AG10803 (cell line): ENCODE measurements at regions not wholly inside any gene's neighbourhood (a gene's known extent, or its start where the extent isn't known, plus 50 kb on each side); places are given as distances from the start of the nearest gene placed in this dataset.

Experiments used
- DNase-seq: peaks from one replicate; pipeline ENCODE4 v3.0.0; 2010; ENCODE audit warnings: low read depth
- H3K4me3 ChIP-seq: 2 replicates; pipeline ENCODE4 v1.5.1; 2011; ENCODE audit warnings: mild to moderate bottlenecking, low read length, control low read depth
- CTCF ChIP-seq: conservative IDR thresholded peaks from 2 replicates; pipeline ENCODE4 v1.5.1; 2011; ENCODE audit warnings: mild to moderate bottlenecking, low read length, control low read depth, inconsistent platforms

- TF ChIP-seq CTCF = no peak
- no peak overlapping the region for H3K4me3 ChIP-seq
- DNase-seq = no peak
Observed at GRCh38 chr2:17302281-17302680, 216.0 kb downstream of the RAD51AP2 start.

GRCh38 chr2:17301437-17301836 is 216.8 kb downstream of the RAD51AP2 start:
- no peak for DNase-seq
- H3K4me3 ChIP-seq = no peak overlapping the region
- TF ChIP-seq CTCF = no peak

GRCh38 chr2:17299891-17300540 is 218.2 kb downstream of the RAD51AP2 start:
- no peak overlapping the region for H3K4me3 ChIP-seq
- peak; percentile 64 for DNase-seq
- no peak for TF ChIP-seq CTCF

GRCh38 chr2:17298453-17298852 is 219.8 kb downstream of the RAD51AP2 start:
- no peak overlapping the region for H3K4me3 ChIP-seq
- no peak for TF ChIP-seq CTCF
- no peak for DNase-seq

GRCh38 chr2:17296686-17297085 is 221.6 kb downstream of the RAD51AP2 start:
- DNase-seq = no peak
- no peak overlapping the region for H3K4me3 ChIP-seq
- no peak for TF ChIP-seq CTCF

GRCh38 chr2:17289669-17290068 is 228.6 kb downstream of the RAD51AP2 start:
- DNase-seq = no peak
- no peak for TF ChIP-seq CTCF
- no peak overlapping the region for H3K4me3 ChIP-seq

- H3K4me3 ChIP-seq = no peak overlapping the region
- DNase-seq = no peak
- no peak for TF ChIP-seq CTCF
Observed at GRCh38 chr2:17287183-17287582, 231.1 kb downstream of the RAD51AP2 start.
